Transverse colon (tissue), 4 donors: ENCODE measurements at regions not wholly inside any gene's neighbourhood (a gene's known extent, or its start where the extent isn't known, plus 50 kb on each side); places are given as distances from the start of the nearest gene placed in this dataset.

Source experiments
- CTCF ChIP-seq, 5 experiments: fragments of 200-600 bp in 3 of 5; fragments of 450-650 bp in 2 of 5; sonication (generic) in 3 of 5; IDR thresholded peaks; 1 replicate in 2 of 5; 2 replicates in 3 of 5; pipeline ENCODE4 v1.5.1; 2016 to 2017; ENCODE audit warnings: antibody characterized with exemption in 5 of 5, inconsistent platforms in 3 of 5, mild to moderate bottlenecking in 2 of 5, moderate library complexity in 1 of 5
- EP300 ChIP-seq: sonication (generic); formaldehyde crosslinking; IDR thresholded peaks from one replicate; pipeline ENCODE4 v1.6.1; 2017; ENCODE audit warnings: antibody characterized with exemption, low read depth
- POLR2AphosphoS5 ChIP-seq, 3 donors: sonication (generic); formaldehyde crosslinking; IDR thresholded peaks; one replicate each; pipeline ENCODE4 v1.6.1; 2016; ENCODE audit warnings: antibody characterized with exemption in 3 of 3

GRCh38 chr9:134987376-134987775 is 69.7 kb upstream of the FCN1 start:
- TF ChIP-seq CTCF (IDR thresholded peaks at IDR 0.05) (no peak), EP300 (no peak), POLR2AphosphoS5 (IDR thresholded peaks at IDR 0.05) (no peak)
